NT2/D1 (cell line): ENCODE measurements at regions not wholly inside any gene's neighbourhood (a gene's known extent, or its start where the extent isn't known, plus 50 kb on each side); places are given as distances from the start of the nearest gene placed in this dataset.

Experiments used
- SUZ12 ChIP-seq: IDR thresholded peaks from 2 replicates; pipeline ENCODE4 v1.6.1; 2011; ENCODE audit not compliant: insufficient read length, insufficient read depth; ENCODE audit errors: extremely low read depth
- YY1 ChIP-seq: IDR thresholded peaks from 2 replicates; pipeline ENCODE4 v1.6.1; 2011; ENCODE audit not compliant: insufficient read length, insufficient read depth

DNA sequence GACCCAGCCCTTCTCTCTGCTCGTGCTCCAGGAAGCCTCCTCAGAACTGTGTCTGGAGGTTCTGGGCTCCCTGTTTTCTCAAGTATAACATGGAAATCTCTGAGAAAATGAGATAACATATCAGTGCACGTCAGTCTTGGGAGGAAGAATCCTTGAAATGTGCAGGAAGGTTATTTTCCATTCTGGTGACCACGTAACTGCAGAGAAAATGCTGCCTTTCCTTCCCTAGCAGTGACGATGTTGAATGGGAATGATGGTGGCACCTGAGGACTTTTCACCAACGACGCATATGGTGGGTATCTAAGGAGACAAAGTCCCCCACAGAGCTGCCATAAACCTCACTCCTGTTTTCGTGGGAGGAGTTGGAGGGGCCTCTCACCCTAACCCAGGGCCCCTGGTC is 272.1 kb upstream of the SIX2 start:
- TF ChIP-seq YY1: no peak
- TF ChIP-seq SUZ12: no peak
